Hepatocyte (in vitro differentiated cells): ENCODE measurements at regions not wholly inside any gene's neighbourhood (a gene's known extent, or its start where the extent isn't known, plus 50 kb on each side); places are given as distances from the start of the nearest gene placed in this dataset.

Source experiments
- DNase-seq: peaks from one replicate; pipeline ENCODE4 v3.0.0-alpha.2; 2016; ENCODE audit warnings: low spot score
- H2AFZ ChIP-seq: fragments of 200-600 bp; sonication (generic); 2 replicates; pipeline ENCODE4 v1.6.0; 2016; ENCODE audit warnings: antibody characterized with exemption, mild to moderate bottlenecking
- H3K27ac ChIP-seq: fragments of 200-600 bp; sonication (generic); 2 replicates; pipeline ENCODE4 v1.5.1; 2016; ENCODE audit warnings: mild to moderate bottlenecking
- H3K27me3 ChIP-seq: fragments of 200-600 bp; sonication (generic); 2 replicates; pipeline ENCODE4 v1.6.1; 2016
- H3K36me3 ChIP-seq: fragments of 200-600 bp; sonication (generic); replicated peaks from 2 replicates; pipeline ENCODE4 v1.5.1; 2016; ENCODE audit warnings: low read depth; ENCODE audit not compliant: insufficient read depth
- H3K4me1 ChIP-seq: fragments of 200-600 bp; sonication (generic); 2 replicates; pipeline ENCODE4 v1.5.1; 2016; ENCODE audit warnings: mild to moderate bottlenecking, moderate library complexity; ENCODE audit not compliant: insufficient read depth
- H3K4me2 ChIP-seq: fragments of 200-600 bp; sonication (generic); 2 replicates; pipeline ENCODE4 v1.6.0; 2016
- H3K4me3 ChIP-seq: fragments of 200-600 bp; sonication (generic); 2 replicates; pipeline ENCODE4 v1.5.1; 2016; ENCODE audit warnings: mild to moderate bottlenecking
- H3K79me2 ChIP-seq: fragments of 200-600 bp; sonication (generic); 2 replicates; pipeline ENCODE4 v1.6.0; 2017; ENCODE audit warnings: mild to moderate bottlenecking
- H3K9me2 ChIP-seq: fragments of 200-600 bp; sonication (generic); replicated peaks from 2 replicates; pipeline ENCODE4 v1.6.0; 2017; ENCODE audit warnings: mild to moderate bottlenecking; ENCODE audit not compliant: insufficient read depth
- H3K9me3 ChIP-seq: fragments of 200-600 bp; sonication (generic); 2 replicates; pipeline ENCODE4 v1.5.1; 2016; ENCODE audit warnings: low read depth, mild to moderate bottlenecking
- H4K20me1 ChIP-seq: fragments of 200-600 bp; sonication (generic); 2 replicates; pipeline ENCODE4 v1.6.0; 2016; ENCODE audit warnings: mild to moderate bottlenecking; ENCODE audit not compliant: insufficient read depth, poor library complexity, severe bottlenecking
- CTCF ChIP-seq: fragments of 200-600 bp; sonication (generic); IDR thresholded peaks from 2 replicates; pipeline ENCODE4 v1.5.1; 2016; ENCODE audit warnings: antibody characterized with exemption, mild to moderate bottlenecking; ENCODE audit not compliant: poor library complexity
- EZH2 ChIP-seq: fragments of 200-600 bp; sonication (generic); IDR thresholded peaks from 2 replicates; pipeline ENCODE4 v1.6.1; 2016; ENCODE audit warnings: antibody characterized with exemption, mild to moderate bottlenecking, borderline replicate concordance
- EZH2phosphoT487 ChIP-seq: fragments of 200-600 bp; sonication (generic); IDR thresholded peaks from one replicate; pipeline ENCODE4 v1.6.1; 2018; ENCODE audit warnings: antibody characterized with exemption, mild to moderate bottlenecking, low read depth, moderate library complexity; ENCODE audit not compliant: unreplicated experiment, severe bottlenecking
- WGBS: methylation state at CpG from one replicate; pipeline ENCODE4 v1.1.6; 2016; ENCODE audit warnings: low lambda C conversion rate; ENCODE audit errors: missing lambda C conversion rate; 5-methylcytosine and 5-hydroxymethylcytosine counted together

GRCh38 chr12:41701943-41702601, 442.6 kb downstream of the GXYLT1 start:
- H3K36me3 ChIP-seq = no peaks in the 10 kb centered on the region
- no peaks in the 10 kb centered on the region for H3K79me2 ChIP-seq
- H3K9me2 ChIP-seq = no peaks in the 10 kb centered on the region
- no peaks in the 10 kb centered on the region for H3K27me3 ChIP-seq
- no peak for TF ChIP-seq CTCF
- TF ChIP-seq EZH2phosphoT487 = no peak
- no peak for TF ChIP-seq EZH2
- DNase-seq = no peak
- H3K9me3 ChIP-seq = no peaks in the 10 kb centered on the region
- H2AFZ ChIP-seq = no peak overlapping the region
- H3K4me2 ChIP-seq = no peak overlapping the region
- H3K4me1 ChIP-seq = no peaks in the 10 kb centered on the region
- WGBS = 36% methylated on average over 2 of the region's 2 CpGs
- H4K20me1 ChIP-seq = no peaks in the 10 kb centered on the region
- H3K27ac ChIP-seq = no peak overlapping the region
- H3K4me3 ChIP-seq = no peak overlapping the region

GRCh38 chr12:41700940-41701339, 443.7 kb downstream of the GXYLT1 start:
- TF ChIP-seq EZH2 (no peak), CTCF (no peak), EZH2phosphoT487 (no peak)
- Histone ChIP-seq H3K27me3 (no peaks in the 10 kb centered on the region), H3K79me2 (no peaks in the 10 kb centered on the region), H3K36me3 (no peaks in the 10 kb centered on the region), H3K9me2 (no peaks in the 10 kb centered on the region), H4K20me1 (no peaks in the 10 kb centered on the region), H2AFZ (no peak overlapping the region), H3K4me2 (no peak overlapping the region), H3K4me1 (no peaks in the 10 kb centered on the region), H3K9me3 (no peaks in the 10 kb centered on the region), H3K4me3 (no peak overlapping the region), H3K27ac (no peak overlapping the region)
- 93% methylated on average over 4 of the region's 4 CpGs for WGBS
- no peak for DNase-seq

GRCh38 chr12:41699658-41700057, 445.0 kb downstream of the GXYLT1 start:
- Histone ChIP-seq H3K9me3 (no peaks in the 10 kb centered on the region), H3K9me2 (no peaks in the 10 kb centered on the region), H3K36me3 (no peaks in the 10 kb centered on the region), H3K27me3 (no peaks in the 10 kb centered on the region), H3K4me1 (no peaks in the 10 kb centered on the region), H4K20me1 (no peaks in the 10 kb centered on the region), H3K4me2 (no peak overlapping the region), H3K4me3 (no peak overlapping the region), H3K79me2 (no peaks in the 10 kb centered on the region), H2AFZ (no peak overlapping the region), H3K27ac (no peak overlapping the region)
- WGBS = 97% methylated on average over 3 of the region's 3 CpGs
- DNase-seq = no peak
- TF ChIP-seq CTCF (no peak), EZH2 (no peak), EZH2phosphoT487 (no peak)
